Activated naive CD4-positive, alpha-beta T cell treated with anti-CD3 and anti-CD28 coated beads, Interleukin-2, amount 50 U/mL, for 72 hours (primary cell): ENCODE measurements at regions not wholly inside any gene's neighbourhood (a gene's known extent, or its start where the extent isn't known, plus 50 kb on each side); places are given as distances from the start of the nearest gene placed in this dataset.

Experiments used
- ATAC-seq, 2 donors: fragments of 150-1000 bp; cut with Tn5 transposase; 2 replicates each; pipeline ENCODE4 v1.10.0; 2021; ENCODE audit warnings: mild to moderate bottlenecking in 2 of 2, moderate library complexity in 2 of 2
- DNase-seq, 2 donors: peaks; one replicate each; pipeline ENCODE4 v3.0.0; 2021 to 2022; ENCODE audit warnings: low spot score in 2 of 2
- H3K27ac Mint-ChIP-seq, 2 donors: one replicate each; pipeline ENCODE4 v1.8.0; 2022; ENCODE audit warnings: mild to moderate bottlenecking in 2 of 2, mixed read lengths in 2 of 2
- H3K36me3 Mint-ChIP-seq, 2 donors: one replicate each; pipeline ENCODE4 v1.8.0; 2022; ENCODE audit warnings: mixed read lengths in 2 of 2
- H3K9me3 Mint-ChIP-seq, 2 donors: one replicate each; pipeline ENCODE4 v1.8.0; 2022; ENCODE audit warnings: mixed read lengths in 2 of 2

- no peak for ATAC-seq
- no peak for DNase-seq
- no peak overlapping the region for H3K27ac Mint-ChIP-seq
- peaks cover 9 to 16% of the 10 kb centered on the region in 2 donors for H3K9me3 Mint-ChIP-seq
- no peaks in the 10 kb centered on the region for H3K36me3 Mint-ChIP-seq
Observed at GRCh38 chr16:7976563-7976962, 613.7 kb downstream of the TMEM114 start.

GRCh38 chr16:7976125-7976524, 614.2 kb downstream of the TMEM114 start:
- ATAC-seq = no peak
- Mint-ChIP-seq H3K36me3 (no peaks in the 10 kb centered on the region), H3K9me3 (peaks cover 9 to 16% of the 10 kb centered on the region in 2 donors), H3K27ac (no peak overlapping the region)
- DNase-seq = no peak

GRCh38 chr16:7967996-7968509, 622.3 kb downstream of the TMEM114 start:
- ATAC-seq = no peak
- no peak for DNase-seq
- no peaks in the 10 kb centered on the region for H3K36me3 Mint-ChIP-seq
- H3K9me3 Mint-ChIP-seq = peaks cover 7 to 20% of the 10 kb centered on the region in 2 donors
- no peak overlapping the region for H3K27ac Mint-ChIP-seq

- H3K36me3 Mint-ChIP-seq = no peaks in the 10 kb centered on the region
- H3K9me3 Mint-ChIP-seq = peaks cover 5 to 17% of the 10 kb centered on the region in 2 donors
- DNase-seq = no peak
- ATAC-seq = no peak
- H3K27ac Mint-ChIP-seq = no peak overlapping the region
Observed at GRCh38 chr16:7964744-7965143, 625.6 kb downstream of the TMEM114 start.

- H3K9me3 Mint-ChIP-seq = peaks cover under 1 to 14% of the 10 kb centered on the region in 2 donors
- ATAC-seq (no peak), DNase-seq (no peak)
- no peak overlapping the region for H3K27ac Mint-ChIP-seq
- H3K36me3 Mint-ChIP-seq = no peaks in the 10 kb centered on the region
Observed at GRCh38 chr16:7964167-7964566, 626.1 kb downstream of the TMEM114 start.

GRCh38 chr16:7962091-7962879, 628.0 kb downstream of the TMEM114 start:
- Mint-ChIP-seq H3K36me3 (no peaks in the 10 kb centered on the region), H3K9me3 (peaks cover 2 to 23% of the 10 kb centered on the region in 2 donors), H3K27ac (no peak overlapping the region)
- DNase-seq (no peak), ATAC-seq (no peak)

GRCh38 chr16:7957151-7957550, 624.5 kb downstream of the RBFOX1 start:
- DNase-seq = no peak
- Mint-ChIP-seq H3K36me3 (peaks cover 0 to 5% of the 10 kb centered on the region in 2 donors), H3K27ac (no peak overlapping the region), H3K9me3 (peaks cover 14 to 24% of the 10 kb centered on the region in 2 donors)
- ATAC-seq = no peak

GRCh38 chr16:7953360-7953759, 620.7 kb downstream of the RBFOX1 start:
- DNase-seq (no peak), ATAC-seq (no peak)
- peaks cover 14 to 22% of the 10 kb centered on the region in 2 donors for H3K9me3 Mint-ChIP-seq
- no peak overlapping the region for H3K27ac Mint-ChIP-seq
- H3K36me3 Mint-ChIP-seq = peaks cover 0 to 5% of the 10 kb centered on the region in 2 donors

- ATAC-seq (no peak), DNase-seq (no peak)
- Mint-ChIP-seq H3K27ac (no peak overlapping the region), H3K36me3 (peaks cover 0 to 14% of the 10 kb centered on the region in 2 donors), H3K9me3 (peaks cover 2 to 13% of the 10 kb centered on the region in 2 donors)
Observed at GRCh38 chr16:7946142-7946541, 613.5 kb downstream of the RBFOX1 start.

- Mint-ChIP-seq H3K36me3 (peaks cover 0 to 4% of the 10 kb centered on the region in 2 donors), H3K27ac (no peak overlapping the region), H3K9me3 (peaks cover 14 to 19% of the 10 kb centered on the region in 2 donors)
- DNase-seq = no peak
- ATAC-seq = no peak
Observed at GRCh38 chr16:7938175-7938574, 605.5 kb downstream of the RBFOX1 start.

GRCh38 chr16:7921345-7921744, 588.7 kb downstream of the RBFOX1 start:
- no peak for DNase-seq
- Mint-ChIP-seq H3K27ac (no peak overlapping the region), H3K9me3 (peaks cover 19 to 20% of the 10 kb centered on the region in 2 donors), H3K36me3 (no peaks in the 10 kb centered on the region)
- ATAC-seq = no peak

GRCh38 chr16:7919782-7920181, 587.1 kb downstream of the RBFOX1 start:
- H3K36me3 Mint-ChIP-seq = no peaks in the 10 kb centered on the region
- DNase-seq (no peak), ATAC-seq (no peak)
- H3K27ac Mint-ChIP-seq = no peak overlapping the region
- H3K9me3 Mint-ChIP-seq = peaks cover 20 to 26% of the 10 kb centered on the region in 2 donors

GRCh38 chr16:7914748-7915147, 582.1 kb downstream of the RBFOX1 start:
- DNase-seq = no peak
- no peak for ATAC-seq
- H3K27ac Mint-ChIP-seq = no peak overlapping the region
- peaks cover 23 to 27% of the 10 kb centered on the region in 2 donors for H3K9me3 Mint-ChIP-seq
- no peaks in the 10 kb centered on the region for H3K36me3 Mint-ChIP-seq

GRCh38 chr16:7912132-7912531, 579.5 kb downstream of the RBFOX1 start:
- Mint-ChIP-seq H3K9me3 (peaks cover 21 to 30% of the 10 kb centered on the region in 2 donors), H3K27ac (no peak overlapping the region), H3K36me3 (no peaks in the 10 kb centered on the region)
- DNase-seq (no peak), ATAC-seq (no peak)

GRCh38 chr16:7910116-7910515, 577.5 kb downstream of the RBFOX1 start:
- H3K36me3 Mint-ChIP-seq = no peaks in the 10 kb centered on the region
- H3K9me3 Mint-ChIP-seq = peaks cover 24 to 25% of the 10 kb centered on the region in 2 donors
- ATAC-seq = no peak
- no peak for DNase-seq
- no peak overlapping the region for H3K27ac Mint-ChIP-seq

- no peaks in the 10 kb centered on the region for H3K36me3 Mint-ChIP-seq
- H3K27ac Mint-ChIP-seq = no peak overlapping the region
- peaks cover 14 to 21% of the 10 kb centered on the region in 2 donors for H3K9me3 Mint-ChIP-seq
- ATAC-seq (no peak), DNase-seq (no peak)
Observed at GRCh38 chr16:7888411-7888810, 555.8 kb downstream of the RBFOX1 start.

- Mint-ChIP-seq H3K9me3 (peaks cover 10 to 15% of the 10 kb centered on the region in 2 donors), H3K27ac (no peak overlapping the region), H3K36me3 (no peaks in the 10 kb centered on the region)
- no peak for DNase-seq
- ATAC-seq = no peak
Observed at GRCh38 chr16:7887316-7887715, 554.7 kb downstream of the RBFOX1 start.

GRCh38 chr16:7871979-7872378, 539.3 kb downstream of the RBFOX1 start:
- Mint-ChIP-seq H3K27ac (no peak overlapping the region), H3K9me3 (peaks cover 21 to 24% of the 10 kb centered on the region in 2 donors), H3K36me3 (peaks cover 0 to 6% of the 10 kb centered on the region in 2 donors)
- ATAC-seq (no peak), DNase-seq (no peak)
